ENCODE measurements at regions not wholly inside any gene's neighbourhood (a gene's known extent, or its start where the extent isn't known, plus 50 kb on each side); places are given as distances from the start of the nearest gene placed in this dataset.

DNA sequence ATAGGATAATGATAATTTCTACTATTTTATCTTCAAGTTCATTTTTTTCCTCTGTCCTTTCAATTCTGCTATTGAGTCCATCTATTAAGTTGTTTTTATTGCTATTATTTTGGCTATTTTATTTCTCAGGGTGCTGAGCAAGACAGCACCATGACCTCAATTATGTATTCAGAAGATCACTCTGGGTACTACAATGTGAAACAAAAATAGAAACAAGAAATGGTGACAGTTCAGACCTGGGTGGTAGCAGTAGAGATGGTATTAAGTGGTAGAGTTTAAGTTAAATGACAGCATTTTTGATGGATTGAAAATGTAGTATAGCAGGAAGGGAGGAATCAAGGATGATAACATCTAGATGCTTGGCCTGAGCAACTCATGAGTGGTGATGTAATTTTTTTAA lies 655.3 kb upstream of the PLXNA2 start:
- intact Hi-C loops (cut with micrococcal nuclease) = no loop called here
- Mint-ChIP-seq H3K27me3 (peaks cover 5% of the 10 kb centered on the region), H3K9me3 (peaks cover 2% of the 10 kb centered on the region), H3K36me3 (ENCODE audit: low read depth) (no peaks in the 10 kb centered on the region), H3K4me1 (ENCODE audit: low read depth) (no peaks in the 10 kb centered on the region), H3K27ac (no peak overlapping the region), H3K4me3 (no peak overlapping the region)
- CTCF ChIA-PET = no interaction called here
- DNase-seq (no peak), ATAC-seq (no peak)
- POLR2A ChIA-PET = no interaction called here
- TF ChIP-seq, protein P1, sequence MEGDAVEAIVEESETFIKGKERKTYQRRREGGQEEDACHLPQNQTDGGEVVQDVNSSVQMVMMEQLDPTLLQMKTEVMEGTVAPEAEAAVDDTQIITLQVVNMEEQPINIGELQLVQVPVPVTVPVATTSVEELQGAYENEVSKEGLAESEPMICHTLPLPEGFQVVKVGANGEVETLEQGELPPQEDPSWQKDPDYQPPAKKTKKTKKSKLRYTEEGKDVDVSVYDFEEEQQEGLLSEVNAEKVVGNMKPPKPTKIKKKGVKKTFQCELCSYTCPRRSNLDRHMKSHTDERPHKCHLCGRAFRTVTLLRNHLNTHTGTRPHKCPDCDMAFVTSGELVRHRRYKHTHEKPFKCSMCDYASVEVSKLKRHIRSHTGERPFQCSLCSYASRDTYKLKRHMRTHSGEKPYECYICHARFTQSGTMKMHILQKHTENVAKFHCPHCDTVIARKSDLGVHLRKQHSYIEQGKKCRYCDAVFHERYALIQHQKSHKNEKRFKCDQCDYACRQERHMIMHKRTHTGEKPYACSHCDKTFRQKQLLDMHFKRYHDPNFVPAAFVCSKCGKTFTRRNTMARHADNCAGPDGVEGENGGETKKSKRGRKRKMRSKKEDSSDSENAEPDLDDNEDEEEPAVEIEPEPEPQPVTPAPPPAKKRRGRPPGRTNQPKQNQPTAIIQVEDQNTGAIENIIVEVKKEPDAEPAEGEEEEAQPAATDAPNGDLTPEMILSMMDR (IDR thresholded peaks at IDR 0.05) = no peak

DNA sequence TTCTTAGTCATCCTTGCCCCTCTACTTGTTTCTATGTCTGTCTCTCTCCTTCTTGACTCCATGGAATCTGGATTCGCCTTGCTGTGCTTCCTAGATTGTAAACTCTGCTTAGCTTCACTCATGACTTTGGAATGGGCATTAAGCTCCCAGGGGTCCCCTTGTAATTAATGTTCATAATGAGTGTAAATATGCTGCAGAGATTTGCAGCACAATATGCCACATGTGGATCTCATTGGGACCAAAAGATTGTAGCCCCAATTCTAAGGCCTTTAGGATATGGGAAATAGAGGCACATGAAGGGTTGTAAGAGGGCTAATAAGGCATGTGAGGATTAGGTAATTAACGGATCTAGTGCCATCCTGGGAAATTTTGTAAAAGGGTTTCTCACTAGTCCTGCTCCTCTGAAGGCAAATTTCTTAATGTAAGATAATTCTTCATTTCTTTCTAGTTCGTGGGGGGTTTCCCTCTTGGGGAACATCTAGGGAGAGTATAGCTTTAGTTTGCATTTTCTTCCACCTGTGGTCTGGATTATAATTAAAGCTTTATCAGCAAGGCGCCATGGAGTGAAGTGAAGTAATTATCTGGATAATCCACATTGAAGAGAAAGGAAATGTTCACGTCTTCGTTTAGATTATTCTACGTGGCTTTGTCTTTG lies 659.2 kb upstream of the PLXNA2 start:
- Mint-ChIP-seq H3K27ac (no peak overlapping the region), H3K9me3 (peaks cover 2% of the 10 kb centered on the region), H3K4me1 (ENCODE audit: low read depth) (no peaks in the 10 kb centered on the region), H3K4me3 (no peak overlapping the region), H3K27me3 (peaks cover 6% of the 10 kb centered on the region), H3K36me3 (ENCODE audit: low read depth) (no peaks in the 10 kb centered on the region)
- TF ChIP-seq, protein P1 (IDR thresholded peaks at IDR 0.05) = no peak
- intact Hi-C loops (cut with micrococcal nuclease) = no loop called here
- POLR2A ChIA-PET = no interaction called here
- CTCF ChIA-PET = no interaction called here
- ATAC-seq = no peak
- DNase-seq = no peak

DNA sequence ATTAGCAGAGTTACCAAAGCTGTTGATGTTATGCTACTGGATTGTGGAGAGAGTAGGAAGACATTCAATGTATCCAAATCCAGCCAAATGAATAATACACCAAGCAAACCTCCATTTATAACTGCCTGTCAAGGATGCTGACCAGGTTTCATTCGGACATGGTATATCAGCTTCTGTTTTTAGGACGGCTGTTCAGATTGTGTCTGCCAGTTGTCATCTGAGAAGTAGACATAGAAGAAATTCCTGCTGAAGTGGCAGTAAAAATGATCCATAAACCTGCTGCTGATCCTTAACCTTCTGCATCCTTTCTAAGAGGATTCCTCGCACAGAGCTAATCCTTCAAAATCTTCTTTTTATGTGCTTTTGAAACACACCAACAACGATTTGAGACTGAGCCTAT lies 663.6 kb upstream of the PLXNA2 start:
- TF ChIP-seq, protein P1 (IDR thresholded peaks at IDR 0.05) = no peak
- H3K4me3 Mint-ChIP-seq = no peak overlapping the region
- H3K4me1 Mint-ChIP-seq (ENCODE audit: low read depth) = no peaks in the 10 kb centered on the region
- H3K27ac Mint-ChIP-seq = no peak overlapping the region
- DNase-seq = no peak
- no peaks in the 10 kb centered on the region for H3K36me3 Mint-ChIP-seq (ENCODE audit: low read depth)
- CTCF ChIA-PET = no interaction called here
- peaks cover 1% of the 10 kb centered on the region for H3K9me3 Mint-ChIP-seq
- POLR2A ChIA-PET = no interaction called here
- ATAC-seq = no peak
- intact Hi-C loops (cut with micrococcal nuclease) = no loop called here
- peaks cover 3% of the 10 kb centered on the region for H3K27me3 Mint-ChIP-seq

DNA sequence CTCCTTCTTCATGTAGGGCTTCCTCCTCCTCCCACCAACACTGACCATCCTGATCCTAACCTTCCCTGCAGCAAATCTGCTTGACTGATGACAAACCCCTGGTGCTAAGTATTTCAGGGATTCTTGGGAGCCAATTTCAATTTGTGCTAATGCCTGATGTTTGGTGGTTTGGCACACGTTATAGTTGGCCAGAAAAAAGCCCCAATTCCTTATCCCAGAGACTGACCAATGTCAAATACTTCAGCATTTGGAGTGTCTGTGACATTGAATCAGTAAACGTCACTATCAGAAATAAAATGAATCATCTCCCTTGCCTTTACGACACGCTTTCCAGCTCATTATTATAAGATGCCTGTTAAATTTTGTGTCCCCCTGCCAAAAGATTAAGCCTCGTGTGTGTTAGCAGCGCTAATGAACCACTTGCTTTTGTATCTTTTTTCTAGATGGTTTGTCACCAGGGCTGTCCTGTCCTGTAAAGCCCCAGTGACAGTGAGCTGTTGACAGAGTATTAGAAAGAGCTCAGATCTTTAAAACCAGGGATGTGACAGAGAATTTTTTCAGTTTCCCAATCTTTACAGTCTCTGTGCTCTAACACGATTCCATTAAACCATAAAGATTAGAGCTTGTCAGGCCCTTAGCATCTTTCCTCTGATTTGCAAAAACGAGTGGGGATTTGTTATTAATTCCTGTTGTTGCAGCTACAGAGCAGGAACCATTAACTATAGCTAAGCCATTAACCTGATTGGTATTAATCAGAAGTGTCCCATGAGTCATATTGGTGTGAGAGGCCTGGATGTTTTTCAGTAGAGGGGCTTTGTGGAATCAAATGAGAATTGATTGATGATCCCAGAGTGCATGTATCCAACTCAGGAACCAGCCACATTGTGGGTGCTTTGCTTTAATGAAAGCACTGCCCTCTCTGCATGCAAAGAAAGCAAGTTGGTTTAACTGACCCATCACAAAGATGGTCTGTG lies 665.1 kb upstream of the PLXNA2 start:
- intact Hi-C loops (cut with micrococcal nuclease) = no loop called here
- POLR2A ChIA-PET = no interaction called here
- peaks cover 5% of the 10 kb centered on the region for H3K27me3 Mint-ChIP-seq
- TF ChIP-seq, protein P1 (IDR thresholded peaks at IDR 0.05) = no peak
- no peak overlapping the region for H3K4me3 Mint-ChIP-seq
- no peaks in the 10 kb centered on the region for H3K36me3 Mint-ChIP-seq (ENCODE audit: low read depth)
- peaks cover 2% of the 10 kb centered on the region for H3K9me3 Mint-ChIP-seq
- no peak overlapping the region for H3K27ac Mint-ChIP-seq
- no peak for DNase-seq
- H3K4me1 Mint-ChIP-seq (ENCODE audit: low read depth) = no peaks in the 10 kb centered on the region
- CTCF ChIA-PET = no interaction called here
- no peak for ATAC-seq

DNA sequence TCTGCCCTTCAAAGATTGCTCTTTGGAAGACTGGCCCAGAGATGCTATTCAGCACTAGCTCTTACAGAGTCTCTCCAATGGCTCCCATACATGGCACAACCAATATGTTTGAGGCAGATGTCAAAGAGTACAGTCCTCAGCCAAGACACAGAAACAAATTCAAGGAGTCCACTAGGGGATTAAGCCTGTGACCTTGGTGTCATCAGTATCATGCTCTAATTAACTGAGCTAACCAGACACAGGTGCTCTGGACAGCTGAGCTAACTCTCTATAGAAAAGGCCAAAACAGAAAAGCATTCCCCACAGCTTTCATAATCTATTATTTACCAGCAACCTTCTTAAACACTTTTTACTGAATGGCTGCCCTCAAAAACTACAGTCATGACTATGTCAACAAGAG lies 666.0 kb upstream of the PLXNA2 start:
- no peak overlapping the region for H3K4me3 Mint-ChIP-seq
- intact Hi-C loops (cut with micrococcal nuclease) = no loop called here
- ChIA-PET CTCF (no interaction called here), POLR2A (no interaction called here)
- no peak overlapping the region for H3K27ac Mint-ChIP-seq
- H3K27me3 Mint-ChIP-seq = peaks cover 5% of the 10 kb centered on the region
- no peak for ATAC-seq
- no peak for DNase-seq
- H3K9me3 Mint-ChIP-seq = peaks cover 2% of the 10 kb centered on the region
- no peaks in the 10 kb centered on the region for H3K4me1 Mint-ChIP-seq (ENCODE audit: low read depth)
- TF ChIP-seq, protein P1 (IDR thresholded peaks at IDR 0.05) = no peak
- H3K36me3 Mint-ChIP-seq (ENCODE audit: low read depth) = no peaks in the 10 kb centered on the region
